ENCODE measurements at regions not wholly inside any gene's neighbourhood (a gene's known extent, or its start where the extent isn't known, plus 50 kb on each side); places are given as distances from the start of the nearest gene placed in this dataset.

GRCh38 chr12:16668198-16668597 is 62.2 kb upstream of the LMO3 start:
- no peak for DNase-seq

DNA sequence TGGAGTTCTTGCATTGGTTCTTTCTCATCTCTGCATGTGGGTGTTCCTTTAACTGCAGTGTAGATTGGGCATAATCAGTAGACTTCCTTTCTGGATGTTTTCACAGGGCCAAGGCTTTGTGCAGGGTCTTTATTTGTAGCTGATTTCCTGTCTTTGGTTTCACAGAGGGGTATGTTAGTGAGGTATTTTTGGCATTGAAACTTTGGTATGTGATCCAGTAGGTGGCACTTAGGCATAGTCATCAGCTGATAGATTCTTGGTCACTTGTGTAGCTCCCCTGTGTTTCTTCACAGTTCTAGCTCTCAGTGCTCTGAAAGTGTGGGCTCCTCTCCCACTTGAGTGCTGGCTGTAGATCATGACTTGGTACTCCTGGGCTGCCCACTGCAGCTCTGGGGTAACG is 52.7 kb upstream of the LMO3 start:
- DNase-seq, result no peak
